Nephron progenitor cell (in vitro differentiated cells): ENCODE measurements at regions not wholly inside any gene's neighbourhood (a gene's known extent, or its start where the extent isn't known, plus 50 kb on each side); places are given as distances from the start of the nearest gene placed in this dataset.

Experiments used
- DNase-seq: peaks from one replicate; pipeline ENCODE4 v3.0.0; 2021
- H3K27ac Mint-ChIP-seq: 2 replicates; pipeline ENCODE4 v1.8.0; 2021; ENCODE audit warnings: mild to moderate bottlenecking, moderate library complexity, mixed read lengths
- H3K27me3 Mint-ChIP-seq: 2 replicates; pipeline ENCODE4 v1.8.0; 2021; ENCODE audit warnings: mild to moderate bottlenecking, low read depth, mixed read lengths; ENCODE audit not compliant: poor library complexity
- H3K36me3 Mint-ChIP-seq: 2 replicates; pipeline ENCODE4 v1.8.0; 2021; ENCODE audit warnings: low read depth, mixed read lengths
- H3K4me1 Mint-ChIP-seq: 2 replicates; pipeline ENCODE4 v1.8.0; 2021; ENCODE audit warnings: mixed read lengths
- H3K4me3 Mint-ChIP-seq: 2 replicates; pipeline ENCODE4 v1.8.0; 2021; ENCODE audit warnings: mild to moderate bottlenecking, moderate library complexity, mixed read lengths
- H3K9me3 Mint-ChIP-seq: 2 replicates; pipeline ENCODE4 v1.8.0; 2021; ENCODE audit warnings: mild to moderate bottlenecking, moderate library complexity, mixed read lengths
- CTCF ChIP-seq: fragments of 200-600 bp; sonication (generic); IDR thresholded peaks from 2 replicates; pipeline ENCODE4 v1.5.0; 2021; ENCODE audit warnings: antibody characterized with exemption

- Mint-ChIP-seq H3K27me3 (peaks cover 7% of the 10 kb centered on the region), H3K4me1 (no peaks in the 10 kb centered on the region), H3K36me3 (no peaks in the 10 kb centered on the region), H3K4me3 (no peak overlapping the region), H3K27ac (no peak overlapping the region), H3K9me3 (peaks cover 28% of the 10 kb centered on the region)
- no peak for DNase-seq
- TF ChIP-seq CTCF = no peak
These were observed 58.6 kb upstream of the DCTD start for GRCh38 chr4:182975806-182976205.

DNA sequence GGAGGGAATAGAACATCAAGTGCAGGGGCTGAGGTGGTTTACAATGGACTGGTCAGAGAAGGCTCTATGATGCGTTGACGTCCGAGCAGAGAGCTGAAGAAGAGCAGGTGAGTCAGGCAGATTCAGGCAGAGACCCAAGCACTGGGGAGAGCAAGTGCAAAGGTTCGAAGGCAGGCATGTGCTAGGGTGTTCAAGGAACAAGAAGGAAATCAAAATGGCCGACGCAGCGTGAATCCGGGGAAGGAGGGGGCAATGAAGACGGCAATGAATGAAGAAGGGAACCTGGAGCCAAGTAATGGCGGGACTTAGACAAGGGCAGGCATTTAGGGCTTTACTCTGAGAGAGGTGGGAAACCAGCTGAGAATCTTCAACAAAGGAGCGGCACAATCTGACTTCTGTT lies 56.8 kb upstream of the DCTD start:
- H3K27me3 Mint-ChIP-seq = peaks cover 7% of the 10 kb centered on the region
- no peak for DNase-seq
- H3K27ac Mint-ChIP-seq = no peak overlapping the region
- no peaks in the 10 kb centered on the region for H3K4me1 Mint-ChIP-seq
- H3K9me3 Mint-ChIP-seq = peaks cover 12% of the 10 kb centered on the region
- H3K4me3 Mint-ChIP-seq = no peak overlapping the region
- no peak for TF ChIP-seq CTCF
- H3K36me3 Mint-ChIP-seq = no peaks in the 10 kb centered on the region

- H3K27ac Mint-ChIP-seq = no peak overlapping the region
- peaks cover 8% of the 10 kb centered on the region for H3K9me3 Mint-ChIP-seq
- no peak for DNase-seq
- no peak for TF ChIP-seq CTCF
- peaks cover 7% of the 10 kb centered on the region for H3K27me3 Mint-ChIP-seq
- no peaks in the 10 kb centered on the region for H3K36me3 Mint-ChIP-seq
- H3K4me1 Mint-ChIP-seq = no peaks in the 10 kb centered on the region
- H3K4me3 Mint-ChIP-seq = no peak overlapping the region
These were observed 56.3 kb upstream of the DCTD start for GRCh38 chr4:182973511-182973911.

GRCh38 chr4:182971702-182972101 lies 54.5 kb upstream of the DCTD start:
- Mint-ChIP-seq H3K4me3 (no peak overlapping the region), H3K27me3 (peaks cover 7% of the 10 kb centered on the region)
- DNase-seq = no peak

DNA sequence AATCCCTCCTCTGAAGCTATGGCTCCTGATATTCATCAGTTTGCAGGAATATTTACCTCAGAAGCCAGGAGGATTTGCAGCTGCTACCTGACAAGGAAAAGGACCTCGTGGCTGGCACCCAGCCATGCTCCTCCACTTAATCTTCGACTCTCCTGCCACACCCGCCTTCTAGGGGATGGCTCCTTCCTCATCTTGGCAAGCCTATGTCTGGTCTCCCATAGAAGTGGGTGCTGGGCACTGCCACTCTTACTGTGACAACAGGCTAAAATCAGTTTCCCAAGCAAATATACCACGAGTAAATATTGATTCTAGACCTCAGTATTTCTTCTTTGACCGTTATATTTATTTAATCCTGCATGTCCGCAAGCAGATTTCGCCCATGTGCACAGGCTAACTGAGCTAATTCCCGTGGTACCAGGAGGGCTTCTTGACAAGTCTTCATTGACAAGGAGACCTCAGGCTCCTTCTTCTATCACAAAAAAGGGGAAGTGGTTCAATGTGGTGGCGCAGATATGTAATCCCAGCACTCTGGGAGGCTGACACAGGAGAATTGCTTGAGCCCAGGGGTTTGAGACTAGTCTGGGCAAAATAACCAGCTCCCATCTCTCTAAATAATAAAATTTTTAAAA lies 52.6 kb upstream of the DCTD start:
- H3K27me3 Mint-ChIP-seq = peaks cover 3% of the 10 kb centered on the region
- no peaks in the 10 kb centered on the region for H3K9me3 Mint-ChIP-seq

More at GRCh38 chr4:182971702-182972101, 54.5 kb upstream of the DCTD start:
- Mint-ChIP-seq H3K36me3 (no peaks in the 10 kb centered on the region), H3K27ac (no peak overlapping the region), H3K4me1 (no peaks in the 10 kb centered on the region), H3K9me3 (no peaks in the 10 kb centered on the region)
- no peak for TF ChIP-seq CTCF

More for the DNA sequence above, 52.6 kb upstream of the DCTD start:
- no peak for DNase-seq
- Mint-ChIP-seq H3K4me1 (no peaks in the 10 kb centered on the region), H3K4me3 (no peak overlapping the region), H3K36me3 (no peaks in the 10 kb centered on the region), H3K27ac (no peak overlapping the region)
- no peak for TF ChIP-seq CTCF
